Panc1 (cell line): ENCODE measurements at regions not wholly inside any gene's neighbourhood (a gene's known extent, or its start where the extent isn't known, plus 50 kb on each side); places are given as distances from the start of the nearest gene placed in this dataset.

Experiments
- ATAC-seq: fragments of 200-7000 bp; cut with Tn5 transposase; 2 replicates; pipeline ENCODE4 v1.9.1; 2020; ENCODE audit warnings: mild to moderate bottlenecking, moderate library complexity
- BruUV-seq: library from RNA; stranded (reverse); fragments of 400-500 nt; replicated peaks from 2 replicates; lab custom pipeline; 2021; lab: Mats Ljungman, UMichigan
- CTCF ChIA-PET: fragments of 300-600 bp; sonication (Branson Sonifier 250); formaldehyde crosslinking; loops from one replicate; lab custom pipeline; 2022; ENCODE audit warnings: antibody characterized with exemption; lab: Charles Lee
- POLR2A ChIA-PET: fragments of 300-600 bp; sonication (Branson Sonifier 250); formaldehyde crosslinking; loops from one replicate; lab custom pipeline; 2022; ENCODE audit warnings: antibody characterized with exemption; lab: Charles Lee
- DNase-seq: peaks from one replicate; pipeline ENCODE4 v3.0.0-alpha.2; 2010; ENCODE audit warnings: low read depth, low spot score
- H3K27ac ChIP-seq: 2 replicates; pipeline ENCODE4 v1.5.1; 2011; ENCODE audit warnings: mild to moderate bottlenecking, low read length, inconsistent platforms
- H3K27me3 ChIP-seq: fragments of 200-500 bp; sonication (Bioruptor generic); 2 replicates; pipeline ENCODE4 v1.6.0; 2014; ENCODE audit warnings: low read length, inconsistent platforms; ENCODE audit not compliant: control insufficient read depth, insufficient read depth
- H3K36me3 ChIP-seq: fragments of 200-500 bp; sonication (Bioruptor generic); 2 replicates; pipeline ENCODE4 v1.5.1; 2014; ENCODE audit warnings: inconsistent platforms, mild to moderate bottlenecking, low read length, moderate library complexity; ENCODE audit not compliant: control insufficient read depth, insufficient read depth
- H3K4me1 ChIP-seq: 2 replicates; pipeline ENCODE4 v1.5.1; 2011; ENCODE audit warnings: inconsistent platforms, mild to moderate bottlenecking, low read length, moderate library complexity; ENCODE audit not compliant: control insufficient read depth, insufficient read depth
- H3K4me3 ChIP-seq, 2 experiments: 2 replicates each; pipeline ENCODE4 v1.5.1; 2011 to 2012; ENCODE audit warnings: low read depth in 2 of 2, low read length in 2 of 2, mild to moderate bottlenecking in 2 of 2, inconsistent platforms in 1 of 2, moderate library complexity in 1 of 2
- H3K9me3 ChIP-seq: fragments of 200-500 bp; sonication (Bioruptor generic); 2 replicates; pipeline ENCODE4 v1.5.1; 2014; ENCODE audit warnings: low read depth, mild to moderate bottlenecking, inconsistent platforms, low read length, moderate library complexity; ENCODE audit not compliant: control insufficient read depth, insufficient read depth
- POLR2AphosphoS5 ChIP-seq: IDR thresholded peaks from 2 replicates; pipeline ENCODE4 v1.6.1; 2012; ENCODE audit warnings: mild to moderate bottlenecking, low read depth, low read length, moderate library complexity
- REST ChIP-seq, 2 experiments: IDR thresholded peaks; 2 replicates each; pipeline ENCODE4 v1.6.1; 2011 to 2012; ENCODE audit warnings: low read depth in 2 of 2, control low read depth in 1 of 2, low read length in 1 of 2, mild to moderate bottlenecking in 1 of 2, moderate library complexity in 1 of 2; ENCODE audit not compliant: insufficient read depth in 1 of 2
- SIN3A ChIP-seq: IDR thresholded peaks from 2 replicates; pipeline ENCODE4 v1.6.1; 2012; ENCODE audit warnings: low read depth, mild to moderate bottlenecking, low read length, moderate library complexity, borderline replicate concordance; ENCODE audit not compliant: insufficient read depth
- TCF7L2 ChIP-seq: IDR thresholded peaks from 2 replicates; pipeline ENCODE4 v1.6.1; 2011; ENCODE audit warnings: mild to moderate bottlenecking, low read depth, low read length, inconsistent platforms
- in situ Hi-C: cut with HindIII; loops from 2 replicates; pipeline ENCODE4 v1.10.0; 2016; ENCODE audit warnings: low sequenced_read_pairs, low pct_unique_long_range_greater_than_20kb
- intact Hi-C: fragments of 100-400 bp; cut with micrococcal nuclease; formaldehyde crosslinking; loops from one replicate; pipeline ENCODE4 v1.10.0; 2022; ENCODE audit not compliant: unreplicated experiment
- TF ChIP-seq, protein P1 (sequence below): fragments of 450-650 bp; IDR thresholded peaks from 2 replicates; pipeline ENCODE4 v1.5.1; 2017; ENCODE audit warnings: mild to moderate bottlenecking

DNA sequence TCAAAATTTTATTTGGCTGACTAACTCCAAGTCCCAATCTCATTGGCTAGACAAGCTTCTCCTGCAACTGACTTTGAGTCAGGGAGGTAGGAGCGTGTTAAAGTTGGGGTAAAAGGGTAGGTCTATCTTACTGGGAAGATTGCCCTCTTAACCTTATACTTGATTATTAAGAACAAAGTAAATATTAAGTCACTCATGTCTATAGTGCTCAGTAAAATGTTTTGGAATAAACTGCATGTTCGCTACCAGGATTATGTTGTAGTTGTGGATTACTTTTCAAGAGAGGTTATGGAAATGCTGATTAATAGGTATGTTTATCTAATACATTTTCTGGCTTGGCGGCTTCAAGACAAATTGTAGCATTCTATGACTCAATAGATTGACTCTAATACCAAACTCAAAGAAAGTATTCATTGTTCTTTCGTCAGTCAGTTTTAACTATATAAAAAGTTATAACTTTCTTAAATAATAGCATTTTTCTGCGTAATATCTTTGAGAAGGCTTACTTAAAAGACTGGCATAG, 539.1 kb downstream of the PSAT1 start:
- no peak for DNase-seq
- intact Hi-C loops = no loop called here
- POLR2A ChIA-PET = no interaction called here
- CTCF ChIA-PET = no interaction called here
- no peaks in the 10 kb centered on the region for H3K4me1 ChIP-seq
- no peak overlapping the region for H3K27ac ChIP-seq
- in situ Hi-C loops = no loop called here
- BruUV-seq = no TSS peak
- no peaks in the 10 kb centered on the region for H3K9me3 ChIP-seq
- H3K27me3 ChIP-seq = no peaks in the 10 kb centered on the region
- H3K4me3 ChIP-seq = no peak overlapping the region
- H3K36me3 ChIP-seq = no peaks in the 10 kb centered on the region
- ATAC-seq = no peak
- TF ChIP-seq, protein P1, sequence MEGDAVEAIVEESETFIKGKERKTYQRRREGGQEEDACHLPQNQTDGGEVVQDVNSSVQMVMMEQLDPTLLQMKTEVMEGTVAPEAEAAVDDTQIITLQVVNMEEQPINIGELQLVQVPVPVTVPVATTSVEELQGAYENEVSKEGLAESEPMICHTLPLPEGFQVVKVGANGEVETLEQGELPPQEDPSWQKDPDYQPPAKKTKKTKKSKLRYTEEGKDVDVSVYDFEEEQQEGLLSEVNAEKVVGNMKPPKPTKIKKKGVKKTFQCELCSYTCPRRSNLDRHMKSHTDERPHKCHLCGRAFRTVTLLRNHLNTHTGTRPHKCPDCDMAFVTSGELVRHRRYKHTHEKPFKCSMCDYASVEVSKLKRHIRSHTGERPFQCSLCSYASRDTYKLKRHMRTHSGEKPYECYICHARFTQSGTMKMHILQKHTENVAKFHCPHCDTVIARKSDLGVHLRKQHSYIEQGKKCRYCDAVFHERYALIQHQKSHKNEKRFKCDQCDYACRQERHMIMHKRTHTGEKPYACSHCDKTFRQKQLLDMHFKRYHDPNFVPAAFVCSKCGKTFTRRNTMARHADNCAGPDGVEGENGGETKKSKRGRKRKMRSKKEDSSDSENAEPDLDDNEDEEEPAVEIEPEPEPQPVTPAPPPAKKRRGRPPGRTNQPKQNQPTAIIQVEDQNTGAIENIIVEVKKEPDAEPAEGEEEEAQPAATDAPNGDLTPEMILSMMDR = no peak
- TF ChIP-seq SIN3A (no peak), TCF7L2 (no peak), REST (IDR thresholded peaks at IDR 0.05; ENCODE audit: insufficient read depth in 1 of 2, low read depth in 2 of 2, low read length in 1 of 2) (no peak), POLR2AphosphoS5 (no peak)

- no peak for ATAC-seq
- in situ Hi-C loops = no loop called here
- Histone ChIP-seq H3K27me3 (no peaks in the 10 kb centered on the region), H3K9me3 (no peaks in the 10 kb centered on the region), H3K4me1 (no peaks in the 10 kb centered on the region), H3K36me3 (no peaks in the 10 kb centered on the region), H3K4me3 (no peak overlapping the region), H3K27ac (no peak overlapping the region)
- ChIA-PET POLR2A (no interaction called here), CTCF (no interaction called here)
- no peak for DNase-seq
- TF ChIP-seq SIN3A = no peak
- intact Hi-C loops = no loop called here
- BruUV-seq = no TSS peak
Measured at GRCh38 chr9:78839252-78839651, 542.3 kb downstream of the PSAT1 start.

DNA sequence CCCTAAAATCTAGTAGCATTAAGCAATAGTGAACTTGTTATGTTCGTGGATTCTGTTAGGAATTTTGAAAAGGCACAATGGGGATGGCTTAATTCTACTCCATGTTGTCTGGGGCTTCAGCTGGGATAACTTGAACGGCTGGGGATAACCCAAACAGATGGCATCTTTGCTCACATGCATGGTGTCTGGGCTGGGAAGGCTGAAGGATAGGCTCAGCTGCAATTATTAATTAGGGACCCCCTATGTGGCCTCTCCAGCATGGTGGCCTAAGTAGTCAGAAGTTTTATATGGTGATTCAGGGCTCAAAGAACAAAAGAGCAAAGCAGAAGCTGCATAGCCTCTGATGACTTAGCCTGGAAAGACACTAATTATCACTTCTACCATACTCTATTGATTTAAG, 551.1 kb downstream of the PSAT1 start:
- ATAC-seq = no peak
- H3K4me1 ChIP-seq = no peaks in the 10 kb centered on the region
- no TSS peak for BruUV-seq
- H3K4me3 ChIP-seq = no peak overlapping the region
- no peaks in the 10 kb centered on the region for H3K27me3 ChIP-seq
- in situ Hi-C loops = no loop called here
- H3K36me3 ChIP-seq = no peaks in the 10 kb centered on the region
- TF ChIP-seq REST (IDR thresholded peaks at IDR 0.05; ENCODE audit: insufficient read depth in 1 of 2, low read depth in 2 of 2, low read length in 1 of 2) (no peak), POLR2AphosphoS5 (no peak), TCF7L2 (no peak), SIN3A (no peak)
- TF ChIP-seq, protein P1 = no peak
- ChIA-PET CTCF (no interaction called here), POLR2A (no interaction called here)
- no peaks in the 10 kb centered on the region for H3K9me3 ChIP-seq
- no peak for DNase-seq
- intact Hi-C loops = no loop called here
- H3K27ac ChIP-seq = no peak overlapping the region
